ENCODE measurements at regions not wholly inside any gene's neighbourhood (a gene's known extent, or its start where the extent isn't known, plus 50 kb on each side); places are given as distances from the start of the nearest gene placed in this dataset.

DNA sequence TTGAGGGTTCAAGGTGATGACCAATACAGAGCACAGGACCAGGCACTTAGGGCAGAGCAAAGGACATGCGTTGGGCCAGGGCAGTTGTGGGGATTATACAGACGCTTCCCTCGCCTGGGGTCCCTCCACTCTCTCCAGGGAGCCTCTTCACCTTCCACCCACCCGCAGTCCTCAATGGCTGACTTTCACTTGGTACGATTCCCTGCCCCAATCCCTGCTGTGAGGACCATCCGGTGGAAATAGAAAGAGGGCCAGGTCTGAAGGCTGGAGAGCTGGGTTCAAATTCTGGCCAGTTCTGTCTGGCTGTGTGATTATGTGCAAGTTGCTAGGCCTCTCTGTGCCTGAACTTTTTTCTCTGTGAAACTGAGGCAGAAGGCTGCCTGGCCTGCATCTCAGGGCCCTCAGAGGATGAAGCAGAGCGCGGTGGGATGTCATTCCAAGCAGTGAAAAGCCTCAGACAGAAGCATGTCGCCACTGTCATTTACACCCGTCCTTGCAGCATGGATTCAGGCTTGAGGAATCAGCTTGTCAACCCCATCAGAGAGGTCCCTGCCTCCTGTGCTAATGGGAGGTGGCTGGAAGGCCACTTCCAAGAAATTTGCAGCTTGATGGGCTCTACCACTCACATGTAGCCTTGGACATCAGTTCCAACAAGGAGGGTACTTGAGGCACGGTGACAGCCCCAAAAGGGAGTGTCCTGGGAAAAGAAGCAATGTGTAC is 206.6 kb upstream of the IER5L start:
- TF ChIP-seq CTCF (IDR thresholded peaks at IDR 0.05; ENCODE audit: low read depth, low read length) (no peak), EZH2phosphoT487 (IDR thresholded peaks at IDR 0.05; ENCODE audit: low read depth) (no peak)
